ENCODE measurements at regions not wholly inside any gene's neighbourhood (a gene's known extent, or its start where the extent isn't known, plus 50 kb on each side); places are given as distances from the start of the nearest gene placed in this dataset.
"Not testable (repeated sequence)": the region's sequence is repeated elsewhere in the genome, so short reads cannot be mapped to it uniquely, and the experiment has no call there.

- TF ChIP-seq CTCF (IDR thresholded peaks at IDR 0.05; ENCODE audit: low read depth, low read length) = no peak
- no peak overlapping the region for H3K4me3 ChIP-seq (replicated peaks in 1 of 2; ENCODE audit: low read depth in 2 of 2, low read length in 2 of 2)
- DNase-seq (ENCODE audit: low read depth in 2 of 2) = no peak
Measured at GRCh38 chr18:75730249-75730648, 302.7 kb upstream of the SMIM21 start.

DNA sequence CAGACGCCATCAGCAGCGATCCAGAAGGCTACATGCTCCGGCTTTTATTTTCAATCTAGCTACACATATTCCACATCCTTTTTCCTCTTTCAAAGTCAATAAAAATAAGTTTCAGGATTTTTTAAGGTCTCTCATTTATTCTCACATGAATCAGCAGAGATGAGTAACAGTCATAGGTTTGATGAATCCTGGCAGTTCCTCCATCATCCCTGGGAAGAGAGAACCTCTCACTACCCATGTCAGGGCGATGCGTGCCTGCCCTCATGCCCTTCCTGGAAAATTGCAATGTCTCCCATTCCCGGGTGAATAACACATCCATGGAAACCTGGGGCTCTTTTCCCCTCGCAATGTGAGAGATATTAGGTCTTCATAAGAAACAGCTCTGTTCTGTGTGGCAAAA lies 301.1 kb upstream of the SMIM21 start:
- TF ChIP-seq CTCF (IDR thresholded peaks at IDR 0.05; ENCODE audit: low read depth, low read length) = no peak
- DNase-seq (ENCODE audit: low read depth in 2 of 2) = no peak
- H3K4me3 ChIP-seq (replicated peaks in 1 of 2; ENCODE audit: low read depth in 2 of 2, low read length in 2 of 2) = no peak overlapping the region

- no peak overlapping the region for H3K4me3 ChIP-seq (replicated peaks in 1 of 2; ENCODE audit: low read depth in 2 of 2, low read length in 2 of 2)
- TF ChIP-seq CTCF (IDR thresholded peaks at IDR 0.05; ENCODE audit: low read depth, low read length) = peak; percentile 23
- DNase-seq (ENCODE audit: low read depth in 2 of 2) = peak; percentile 11 to 47
Measured at GRCh38 chr18:75727456-75727855, 300.0 kb upstream of the SMIM21 start.

- TF ChIP-seq CTCF (IDR thresholded peaks at IDR 0.05; ENCODE audit: low read depth, low read length) = no peak
- no peak for DNase-seq (ENCODE audit: low read depth in 2 of 2)
- no peak overlapping the region for H3K4me3 ChIP-seq (replicated peaks in 1 of 2; ENCODE audit: low read depth in 2 of 2, low read length in 2 of 2)
Measured at GRCh38 chr18:75723521-75724340, 296.2 kb upstream of the SMIM21 start.

GRCh38 chr18:75714766-75715165 lies 287.3 kb upstream of the SMIM21 start:
- H3K4me3 ChIP-seq (replicated peaks in 1 of 2; ENCODE audit: low read depth in 2 of 2, low read length in 2 of 2) = no peak overlapping the region
- no peak for DNase-seq (ENCODE audit: low read depth in 2 of 2)
- TF ChIP-seq CTCF (IDR thresholded peaks at IDR 0.05; ENCODE audit: low read depth, low read length) = no peak

GRCh38 chr18:75712124-75712867 lies 284.8 kb upstream of the SMIM21 start:
- H3K4me3 ChIP-seq (replicated peaks in 1 of 2; ENCODE audit: low read depth in 2 of 2, low read length in 2 of 2); DNase-seq (ENCODE audit: low read depth in 2 of 2): not testable (repeated sequence)

GRCh38 chr18:75700561-75700960 lies 273.1 kb upstream of the SMIM21 start:
- no peak overlapping the region for H3K4me3 ChIP-seq (replicated peaks in 1 of 2; ENCODE audit: low read depth in 2 of 2, low read length in 2 of 2)
- no peak for TF ChIP-seq CTCF (IDR thresholded peaks at IDR 0.05; ENCODE audit: low read depth, low read length)
- DNase-seq (ENCODE audit: low read depth in 2 of 2) = no peak
